Inflammatory macrophage (primary cell): ENCODE measurements at regions not wholly inside any gene's neighbourhood (a gene's known extent, or its start where the extent isn't known, plus 50 kb on each side); places are given as distances from the start of the nearest gene placed in this dataset.
"Not testable (repeated sequence)": the region's sequence is repeated elsewhere in the genome, so short reads cannot be mapped to it uniquely, and the experiment has no call there.

ENCODE experiments used
- DNase-seq, 2 donors: peaks; one replicate each; pipeline ENCODE4 v3.0.0-alpha.2; 2020 to 2022

DNA sequence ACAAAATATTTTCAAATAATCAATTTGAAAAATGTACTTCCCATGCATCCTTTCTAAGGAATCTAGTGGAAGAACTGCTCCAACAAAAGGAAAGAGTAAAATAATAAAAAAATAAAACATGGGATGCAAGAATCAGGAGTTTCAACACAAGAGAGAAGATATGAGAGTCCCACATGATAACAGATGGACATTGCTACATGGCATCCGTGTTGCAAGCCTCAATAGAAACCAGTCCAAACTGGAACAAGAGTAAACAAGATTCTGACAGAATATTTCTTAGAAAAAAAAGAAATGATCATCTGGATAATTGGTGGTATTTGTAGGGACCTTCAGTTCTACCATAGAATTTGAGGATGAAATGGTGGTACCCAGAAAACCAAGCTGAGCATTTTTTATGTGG is 186.8 kb downstream of the FRK start:
- DNase-seq: no peak

GRCh38 chr6:115870464-115870863 is 190.2 kb downstream of the FRK start:
- DNase-seq: no peak

GRCh38 chr6:115865914-115866313 is 194.8 kb downstream of the FRK start:
- DNase-seq: no peak

- no peak for DNase-seq
Measured at GRCh38 chr6:115863211-115863610, 197.5 kb downstream of the FRK start.

- not testable (repeated sequence) for DNase-seq
Measured at GRCh38 chr6:115861658-115862057, 199.0 kb downstream of the FRK start.

GRCh38 chr6:115859577-115859976 is 201.1 kb downstream of the FRK start:
- DNase-seq: not testable (repeated sequence)

- DNase-seq: no peak
Measured at GRCh38 chr6:115854866-115855665, 205.6 kb downstream of the FRK start.

DNA sequence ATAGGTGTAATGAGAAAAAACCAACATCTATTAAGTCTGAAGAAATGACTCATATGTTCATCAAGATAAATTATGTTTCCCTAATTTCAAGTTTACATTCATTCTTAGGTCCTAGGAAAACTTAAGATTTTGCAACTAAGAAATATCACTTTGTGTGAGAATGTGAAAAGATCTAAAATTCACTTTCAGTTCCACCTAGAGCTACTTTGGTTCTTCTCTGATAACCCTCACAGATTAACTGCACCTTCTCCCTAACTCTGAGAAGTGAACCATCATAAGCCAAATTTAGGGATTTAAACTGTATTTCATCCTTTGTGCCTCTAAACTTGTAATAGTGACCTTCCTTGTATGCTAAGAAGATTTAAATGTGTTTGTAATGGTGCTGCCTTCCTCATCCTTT is 213.0 kb downstream of the FRK start:
- DNase-seq: no peak

DNA sequence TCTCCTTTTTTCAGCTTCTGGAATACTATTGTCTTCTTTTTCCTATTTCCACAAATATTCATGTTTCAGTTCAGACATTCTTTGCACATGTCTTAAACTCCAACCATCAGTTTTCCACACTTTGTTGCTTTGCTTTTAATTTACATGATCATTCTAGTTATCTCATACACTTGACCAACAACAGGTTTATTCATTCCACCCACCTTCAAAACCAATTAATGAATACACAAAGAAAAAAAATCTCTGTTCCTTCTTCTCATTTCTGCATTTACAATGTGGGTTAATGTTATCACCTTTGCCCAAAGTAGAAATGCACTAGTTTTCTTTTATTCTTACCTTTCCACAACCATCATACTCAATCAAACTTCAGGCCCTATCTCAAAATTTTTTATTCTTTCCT is 216.7 kb downstream of the FRK start:
- no peak for DNase-seq

GRCh38 chr6:115842338-115842737 is 218.4 kb downstream of the FRK start:
- no peak for DNase-seq

DNA sequence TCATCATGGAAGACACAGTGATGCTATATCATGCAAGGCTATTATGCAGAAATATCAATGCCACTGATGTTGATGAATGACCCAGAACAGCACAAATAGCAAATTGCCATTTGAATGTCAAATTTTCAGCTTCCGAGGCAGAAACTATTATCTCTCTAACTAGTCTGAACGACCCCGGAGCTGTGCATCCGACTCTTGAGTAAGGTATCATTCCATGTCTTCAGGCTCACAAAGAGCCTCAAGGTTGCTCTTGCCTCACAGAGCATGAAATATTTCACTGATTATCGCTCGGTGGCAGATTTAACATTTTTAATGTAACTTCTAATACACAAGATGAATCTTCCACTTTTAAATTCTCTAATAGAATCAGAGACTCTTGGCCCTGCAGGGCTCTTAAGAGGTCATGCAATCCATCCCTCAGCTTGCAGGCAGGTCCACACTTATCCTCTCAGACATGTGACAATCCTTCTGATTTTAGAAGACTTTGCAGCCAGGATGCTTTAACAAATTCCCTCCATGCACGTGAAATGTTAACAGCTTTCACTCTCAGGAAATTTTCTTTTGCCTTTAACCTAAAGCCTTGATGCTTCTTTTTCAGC is 221.0 kb downstream of the FRK start:
- DNase-seq: no peak

- no peak for DNase-seq
Measured at GRCh38 chr6:115838763-115839401, 221.8 kb downstream of the FRK start.

DNA sequence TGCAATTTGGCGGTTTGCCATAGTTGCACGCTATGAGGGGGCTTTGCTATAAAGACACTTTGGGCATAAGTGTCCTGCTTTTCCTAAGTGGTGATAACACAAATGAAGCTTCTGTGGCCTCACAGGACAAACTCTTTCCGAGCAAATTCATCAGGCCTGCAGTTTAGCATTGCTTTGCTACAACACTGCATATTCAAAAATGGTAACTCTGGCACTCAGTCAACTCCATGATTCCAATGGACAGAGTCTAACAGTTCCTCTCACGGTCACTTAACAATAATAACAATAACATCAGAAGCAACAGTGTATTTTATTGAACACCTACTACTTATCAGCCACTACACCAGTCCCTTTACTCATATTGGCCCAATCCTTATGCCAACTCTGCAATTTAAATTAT is 222.5 kb downstream of the FRK start:
- no peak for DNase-seq

DNA sequence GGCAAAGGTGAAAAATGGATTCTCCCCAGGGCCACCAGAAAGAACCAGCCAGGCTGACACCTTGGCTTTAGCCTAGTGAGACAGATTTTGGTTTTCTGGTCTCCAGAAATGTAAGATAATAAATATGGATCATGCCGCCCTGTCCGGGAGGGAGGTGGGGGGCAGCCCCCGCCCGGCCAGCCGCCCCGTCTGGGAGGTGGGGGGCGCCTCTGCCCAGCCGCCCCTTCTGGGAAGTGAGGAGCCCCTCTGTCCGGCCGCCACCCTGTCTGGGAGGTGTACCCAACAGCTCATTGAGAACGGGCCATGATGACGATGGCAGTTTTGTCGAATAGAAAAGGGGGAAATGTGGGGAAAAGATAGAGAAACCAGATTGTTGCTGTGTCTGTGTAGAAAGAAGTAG is 224.3 kb downstream of the FRK start:
- not testable (repeated sequence) for DNase-seq

DNA sequence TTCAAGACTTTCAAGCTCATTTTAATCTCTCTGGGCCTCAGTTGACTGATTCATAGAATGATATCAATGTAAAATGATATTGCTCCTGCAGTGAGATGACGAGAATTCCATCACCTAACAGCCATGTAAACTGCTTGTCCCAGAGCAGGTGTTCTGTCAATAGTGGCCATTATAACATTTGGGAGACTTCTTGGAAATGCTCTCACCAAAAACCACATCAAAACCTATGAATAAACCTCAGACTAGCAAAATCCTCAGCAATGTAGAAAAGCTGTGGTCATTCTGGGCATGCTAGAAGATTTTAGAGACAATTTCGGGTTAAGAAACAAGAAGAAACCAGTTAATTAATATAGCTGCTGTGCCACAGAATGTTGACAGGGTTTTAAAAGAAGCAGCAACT is 225.4 kb downstream of the FRK start:
- DNase-seq: no peak

GRCh38 chr6:115834542-115834941 is 226.1 kb downstream of the FRK start:
- not testable (repeated sequence) for DNase-seq

DNA sequence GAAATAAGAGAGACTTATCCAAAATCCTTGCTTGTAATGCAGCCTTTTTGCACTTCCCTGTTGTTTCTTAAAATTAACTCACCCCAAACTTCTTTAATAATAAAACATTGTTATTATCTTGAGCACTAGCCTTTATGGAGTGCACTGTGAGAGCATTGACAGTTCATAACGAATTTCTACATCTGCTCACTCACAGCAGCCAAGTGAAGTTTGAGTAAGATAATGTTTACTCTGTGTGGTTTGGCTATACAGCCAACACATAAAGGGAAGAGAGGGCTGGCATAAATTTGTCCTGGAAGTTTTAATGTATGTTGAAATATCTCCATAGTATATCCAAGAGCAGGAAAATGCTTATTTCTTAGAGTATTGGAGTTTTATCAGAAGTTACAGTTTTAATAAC is 227.9 kb downstream of the FRK start:
- no peak for DNase-seq

- no peak for DNase-seq
Measured at GRCh38 chr6:115832186-115832585, 228.5 kb downstream of the FRK start.

GRCh38 chr6:115830895-115831294 is 229.8 kb downstream of the FRK start:
- DNase-seq: no peak

DNA sequence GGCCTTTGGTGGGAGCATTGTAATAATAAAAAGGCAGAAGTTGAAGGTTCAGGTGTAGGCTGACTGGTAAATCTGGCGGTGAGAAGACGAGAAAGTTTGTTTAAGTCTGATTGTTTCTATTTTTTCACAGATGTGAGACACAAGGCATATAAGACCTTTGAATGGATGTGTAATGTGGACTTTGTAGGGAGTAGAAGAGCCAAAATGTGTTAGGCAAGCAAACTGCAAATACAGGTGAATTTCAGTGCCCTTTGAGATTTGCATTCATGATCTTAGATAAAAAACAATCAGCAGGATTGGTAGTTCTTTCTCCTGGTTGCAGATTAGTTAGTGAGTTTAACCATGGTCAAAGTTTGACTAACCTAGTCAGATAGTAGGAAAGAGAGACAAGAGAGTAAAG is 238.9 kb downstream of the FRK start:
- DNase-seq: no peak

- no peak for DNase-seq
Measured at GRCh38 chr6:115819506-115819905, 241.2 kb downstream of the FRK start.

DNA sequence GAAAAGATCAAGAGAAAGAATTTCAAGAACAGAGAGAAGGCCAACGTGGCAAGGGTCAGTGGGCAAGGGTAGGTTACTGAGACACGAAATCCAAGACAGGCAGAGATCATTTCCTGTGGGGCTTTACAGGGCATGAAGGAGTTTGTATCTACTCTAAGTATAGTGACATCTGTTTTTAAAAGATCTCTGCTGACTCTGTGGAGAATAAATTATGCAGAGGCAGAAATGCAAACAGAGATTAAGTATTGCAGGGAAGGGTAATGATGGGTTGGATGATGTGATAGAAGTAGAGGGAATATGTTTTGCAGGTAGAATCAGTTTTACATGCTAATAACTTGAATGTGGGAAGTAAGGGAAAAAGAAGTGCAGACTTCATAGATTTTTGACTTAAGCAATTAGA is 243.5 kb downstream of the FRK start:
- DNase-seq: no peak

GRCh38 chr6:115814907-115815306 is 245.8 kb downstream of the FRK start:
- DNase-seq: no peak

DNA sequence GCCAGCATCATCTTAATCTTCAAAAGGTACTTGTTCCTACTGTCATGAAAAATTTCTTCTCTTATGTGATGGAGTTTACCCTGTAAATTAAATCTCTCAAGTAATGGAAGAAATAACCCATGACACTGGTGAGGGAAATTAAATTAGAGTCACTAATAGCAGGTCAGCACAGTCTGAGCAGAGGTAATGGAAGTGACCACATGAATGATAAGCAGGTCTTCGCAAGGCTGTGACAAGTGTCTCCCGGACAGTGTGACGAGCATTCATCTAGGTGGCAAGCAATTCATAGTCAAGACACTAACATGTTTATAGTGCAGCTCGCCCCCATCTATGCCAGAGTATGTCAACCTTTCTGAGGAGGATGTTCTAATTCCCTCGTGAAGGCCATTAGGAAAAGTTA is 249.2 kb downstream of the FRK start:
- no peak for DNase-seq
